Stimulated activated CD4-positive, alpha-beta T cell treated with anti-CD3 and anti-CD28 coated beads, Interleukin-1b, Interleukin-23, amount 100 ng/mL, for 24 hours (primary cell): ENCODE measurements at regions not wholly inside any gene's neighbourhood (a gene's known extent, or its start where the extent isn't known, plus 50 kb on each side); places are given as distances from the start of the nearest gene placed in this dataset.

Source experiments
- DNase-seq, 4 experiments: peaks; one replicate each; pipeline ENCODE4 v3.0.0-alpha.2; 2020; ENCODE audit warnings: low read depth in 4 of 4, low spot score in 1 of 4

DNA sequence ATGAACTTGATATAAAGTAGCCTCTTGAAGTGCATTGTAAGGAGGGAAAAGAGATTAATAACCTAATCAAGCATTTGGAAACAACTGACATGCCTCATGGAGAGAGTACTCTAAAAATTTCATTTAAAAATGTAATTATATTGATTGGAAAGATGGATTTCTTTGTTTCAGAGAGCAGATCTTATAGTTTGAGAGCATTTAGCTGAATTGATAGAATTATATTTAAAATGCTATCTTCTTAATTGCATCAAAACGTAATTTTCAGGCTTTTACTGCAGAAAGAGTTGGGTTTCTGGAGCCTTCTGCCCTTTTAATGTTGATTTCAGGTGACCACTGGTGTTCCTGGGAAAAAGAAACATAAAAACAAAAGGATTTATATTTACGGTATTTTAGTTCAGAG lies 130.6 kb downstream of the EDN3 start:
- no peak for DNase-seq

DNA sequence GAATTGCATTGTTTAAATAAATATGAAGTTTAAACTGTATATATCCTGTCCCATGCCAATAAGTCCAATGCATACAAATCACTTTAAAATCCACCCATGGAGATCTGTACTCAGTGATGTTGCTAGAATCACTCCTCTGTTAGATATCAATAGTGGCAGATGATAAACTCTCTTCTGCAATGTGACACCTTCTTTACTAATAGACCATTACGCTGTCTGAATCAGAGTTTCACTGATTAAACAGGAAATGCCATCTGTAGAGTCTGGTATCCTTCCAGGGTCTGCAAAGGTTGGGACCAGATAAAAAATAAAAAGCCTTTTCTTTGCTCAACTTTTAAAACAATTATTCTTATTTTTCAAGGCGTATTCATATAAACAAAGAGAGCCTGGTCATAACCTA lies 134.5 kb downstream of the EDN3 start:
- DNase-seq: no peak

DNA sequence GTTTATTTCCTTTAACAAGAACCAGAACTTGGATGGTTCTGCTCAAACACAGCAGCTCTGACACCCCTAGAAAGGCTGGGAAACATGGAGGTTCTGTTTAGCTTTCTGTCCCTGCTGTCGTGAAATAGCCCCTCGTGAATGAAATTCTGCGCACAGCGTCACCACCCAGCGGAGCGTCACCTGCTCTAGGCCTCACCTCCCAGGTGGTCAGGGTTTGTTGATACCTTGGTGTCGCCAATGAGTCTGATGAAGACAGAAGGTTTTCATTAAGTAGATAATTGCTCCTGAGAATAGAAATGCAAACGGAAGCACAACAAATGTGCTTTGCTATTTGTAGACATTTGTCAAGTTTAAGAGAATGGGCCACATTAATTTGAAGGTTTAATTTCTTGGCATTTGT lies 135.1 kb downstream of the EDN3 start:
- no peak for DNase-seq

DNA sequence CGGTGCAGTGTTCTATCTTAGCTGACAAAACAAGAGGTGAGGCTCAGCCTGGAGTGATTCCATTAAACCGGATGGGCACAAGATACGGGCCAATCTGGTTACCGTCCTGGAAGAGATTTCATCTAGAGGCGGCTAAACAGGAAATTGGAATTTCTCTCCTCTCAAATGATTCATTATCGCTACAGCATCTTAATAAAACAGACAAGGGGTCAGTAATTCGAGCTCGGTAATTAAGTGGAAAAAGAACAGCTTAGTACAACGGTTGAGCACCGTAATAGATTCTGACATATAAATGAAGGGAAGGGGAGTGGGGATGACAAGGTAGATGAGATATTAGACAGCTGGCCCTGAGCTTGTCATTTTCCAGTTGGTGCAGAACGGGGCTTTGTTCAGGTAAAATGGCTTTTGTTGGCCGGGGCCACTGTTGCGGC lies 137.2 kb downstream of the EDN3 start:
- no peak for DNase-seq

DNA sequence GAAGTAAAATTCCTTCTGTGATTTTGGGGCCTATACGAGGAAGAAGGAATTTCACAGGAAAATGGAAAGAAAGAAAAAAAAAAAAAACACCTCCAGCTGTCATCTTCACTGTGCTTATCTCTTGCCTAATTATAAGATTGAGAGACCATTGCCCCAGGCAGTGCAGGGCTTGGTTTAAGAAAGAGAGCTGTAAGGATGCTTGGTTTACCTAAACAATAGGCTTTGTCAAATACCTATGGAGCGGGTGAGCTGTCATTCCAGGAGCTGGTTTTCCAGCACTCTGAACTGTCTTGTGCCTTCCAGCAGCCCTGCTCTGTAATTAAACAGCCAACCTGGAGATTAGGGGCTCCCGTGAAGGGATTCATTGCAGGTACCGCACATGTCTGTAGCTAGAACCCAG lies 137.8 kb downstream of the EDN3 start:
- DNase-seq: no peak

DNA sequence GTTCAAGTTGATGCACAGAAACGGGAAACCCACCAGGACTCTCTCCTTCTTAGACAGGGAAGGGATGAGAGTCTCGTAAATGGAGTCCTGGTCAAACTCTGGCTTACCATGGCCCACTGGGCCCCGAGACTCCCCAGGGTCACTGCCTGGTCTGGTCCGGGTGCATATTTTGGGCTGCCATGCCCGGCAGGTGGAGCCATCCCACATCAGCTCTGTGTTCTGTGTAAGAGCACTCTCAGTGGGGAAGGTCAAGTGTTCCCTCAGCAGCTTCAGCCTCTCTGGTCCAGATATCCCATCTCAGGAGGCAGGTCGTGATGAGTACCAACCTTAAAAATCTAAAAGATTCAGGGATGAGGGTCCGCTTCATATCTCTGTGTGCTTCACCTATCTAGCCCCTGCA lies 138.8 kb downstream of the EDN3 start:
- no peak for DNase-seq

DNA sequence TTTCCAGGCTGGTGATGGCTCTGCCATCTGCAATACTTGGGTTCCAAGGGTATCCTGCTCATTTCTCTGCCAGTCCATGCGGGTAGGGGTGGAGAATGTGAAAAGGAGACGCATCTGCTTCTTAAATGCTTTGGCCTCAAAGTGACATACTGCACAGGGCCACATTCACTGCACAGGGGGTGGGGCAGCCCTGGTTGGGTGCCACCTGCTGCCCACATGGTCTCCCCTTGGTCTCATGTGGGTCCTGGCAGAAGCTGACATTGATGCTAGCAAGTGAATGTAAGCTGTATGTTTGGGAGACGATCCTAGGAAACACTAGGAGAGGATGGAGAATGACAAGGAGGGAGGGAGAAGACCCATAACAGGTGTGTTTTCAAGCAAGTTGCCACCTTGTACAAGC lies 140.9 kb downstream of the EDN3 start:
- DNase-seq: no peak

DNA sequence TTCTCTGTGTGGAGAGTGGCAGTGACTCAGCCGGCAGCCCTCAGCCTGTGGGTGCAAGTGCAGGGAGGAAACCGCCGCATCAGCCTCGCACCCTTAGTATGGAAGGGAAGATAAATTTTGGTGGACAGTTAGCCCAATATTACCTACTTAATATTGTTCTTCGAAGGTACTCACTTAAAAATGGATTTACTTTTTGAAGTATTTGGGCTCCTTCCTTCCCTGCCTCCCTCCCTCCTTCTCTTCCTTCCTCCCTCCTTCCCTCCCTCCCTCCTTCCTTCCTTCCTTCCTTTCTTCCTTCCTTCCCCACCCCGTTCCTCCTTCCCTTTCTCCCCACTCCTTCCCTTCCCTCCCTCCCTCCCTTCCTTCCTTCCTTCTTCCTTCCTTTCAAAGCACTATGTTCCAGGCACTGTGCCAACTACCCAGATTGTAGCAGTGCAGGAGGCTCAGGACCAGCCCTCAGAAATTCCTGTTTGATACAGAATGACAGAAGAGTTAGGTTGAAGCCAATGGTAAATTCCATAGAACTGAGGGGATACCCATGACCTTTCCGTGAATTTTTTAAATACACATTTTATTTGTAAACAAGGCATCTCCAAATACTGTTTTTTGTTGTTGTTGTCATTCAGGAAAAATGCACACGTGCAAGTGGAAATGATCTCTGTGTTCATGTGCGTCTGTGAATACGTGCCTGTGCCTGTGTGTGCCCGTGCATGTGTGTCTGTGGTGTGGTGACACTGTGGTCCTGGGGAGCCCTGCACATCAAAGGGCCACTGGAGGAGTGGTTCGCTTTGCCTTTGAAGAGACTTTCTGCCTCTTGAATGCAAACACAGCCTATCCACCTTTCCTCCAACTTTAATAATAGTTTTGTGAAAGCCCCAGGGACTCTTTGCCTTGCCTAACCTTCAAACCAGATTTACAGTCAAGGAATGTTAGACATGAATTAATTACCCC lies 141.7 kb downstream of the EDN3 start:
- DNase-seq: no peak

DNA sequence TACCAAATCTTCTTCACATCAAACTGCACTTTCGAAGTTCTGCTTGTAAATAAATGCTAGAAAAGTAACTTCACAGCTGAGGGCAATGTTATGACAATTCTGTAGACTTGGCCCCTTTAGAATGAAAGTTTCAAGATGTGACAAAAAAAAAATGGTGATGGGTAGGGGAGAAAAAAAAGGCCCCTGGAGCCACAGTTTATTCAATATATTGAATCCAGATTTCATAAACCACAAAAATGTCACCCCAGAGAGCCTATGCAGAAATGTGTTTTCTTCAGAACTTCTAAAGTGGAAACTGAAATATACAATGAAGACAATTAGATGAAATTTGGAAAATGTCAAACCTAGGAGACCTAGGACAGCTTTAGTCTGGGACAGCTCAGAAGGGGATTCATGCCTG lies 143.1 kb downstream of the EDN3 start:
- no peak for DNase-seq

DNA sequence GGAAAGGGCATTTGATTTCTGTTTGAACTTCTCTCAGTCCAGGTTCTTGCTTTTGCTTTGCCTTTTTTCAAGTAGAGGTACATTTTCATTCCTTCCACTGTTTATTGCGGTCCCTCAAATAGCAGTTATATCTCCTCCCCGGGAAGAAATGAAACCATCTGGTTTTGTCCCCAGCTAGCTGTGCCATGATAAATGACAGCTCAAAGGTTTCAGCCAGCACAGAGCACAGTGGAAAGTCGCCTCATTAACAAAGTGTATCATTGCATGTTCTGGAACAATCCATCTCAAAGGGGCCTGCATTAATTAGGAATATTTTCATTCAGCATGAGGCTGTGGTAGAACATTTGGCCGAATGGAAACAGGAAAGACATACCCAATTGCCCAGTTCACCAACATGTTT lies 146.0 kb downstream of the EDN3 start:
- DNase-seq: no peak

DNA sequence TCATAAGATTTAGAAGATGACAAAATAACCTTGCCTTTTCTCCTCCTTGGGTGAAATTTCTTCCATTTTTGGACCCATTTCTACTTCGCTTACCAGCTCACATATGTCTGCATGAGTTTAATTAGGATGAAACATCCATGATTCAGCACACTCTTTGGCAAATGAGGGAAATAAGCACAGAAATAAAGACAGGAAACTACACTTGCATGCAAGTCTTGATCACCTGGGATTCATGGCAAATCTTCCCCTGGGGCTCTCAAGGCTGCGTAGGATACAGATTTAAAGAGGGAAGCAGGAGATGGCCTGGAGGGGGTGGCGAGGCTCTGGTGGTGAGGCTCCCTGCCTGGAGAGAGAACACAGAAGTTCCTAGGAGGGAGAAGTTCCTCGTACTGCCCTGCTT lies 147.8 kb downstream of the EDN3 start:
- DNase-seq: no peak

DNA sequence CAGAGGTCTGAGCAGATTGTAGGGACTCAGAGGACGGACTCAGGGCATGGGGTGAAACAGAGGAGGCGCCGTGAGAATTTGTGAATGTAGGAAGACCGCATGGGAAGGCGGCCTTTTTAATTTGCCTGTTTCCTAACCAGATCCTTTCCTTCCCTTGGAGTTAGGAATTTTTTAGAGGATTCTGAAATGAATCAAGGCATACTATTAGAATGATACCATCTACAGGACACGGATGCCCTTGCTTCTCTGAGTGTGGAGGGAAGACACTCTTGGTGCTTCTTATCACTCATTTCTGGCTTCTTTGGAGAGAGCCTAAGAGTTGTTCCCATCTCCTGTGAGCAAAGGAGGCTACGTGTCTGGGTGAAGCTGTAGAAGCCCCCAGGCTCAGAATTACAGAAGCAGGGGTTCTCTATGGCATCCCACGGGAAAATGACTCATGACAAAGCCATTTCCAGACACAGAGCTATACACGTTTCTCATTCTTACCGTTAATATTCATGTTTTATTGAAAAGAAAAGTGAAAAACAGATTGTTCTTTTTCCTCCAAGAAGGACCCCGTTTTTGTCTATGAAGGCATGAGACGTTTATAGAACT lies 148.5 kb downstream of the EDN3 start:
- no peak for DNase-seq

DNA sequence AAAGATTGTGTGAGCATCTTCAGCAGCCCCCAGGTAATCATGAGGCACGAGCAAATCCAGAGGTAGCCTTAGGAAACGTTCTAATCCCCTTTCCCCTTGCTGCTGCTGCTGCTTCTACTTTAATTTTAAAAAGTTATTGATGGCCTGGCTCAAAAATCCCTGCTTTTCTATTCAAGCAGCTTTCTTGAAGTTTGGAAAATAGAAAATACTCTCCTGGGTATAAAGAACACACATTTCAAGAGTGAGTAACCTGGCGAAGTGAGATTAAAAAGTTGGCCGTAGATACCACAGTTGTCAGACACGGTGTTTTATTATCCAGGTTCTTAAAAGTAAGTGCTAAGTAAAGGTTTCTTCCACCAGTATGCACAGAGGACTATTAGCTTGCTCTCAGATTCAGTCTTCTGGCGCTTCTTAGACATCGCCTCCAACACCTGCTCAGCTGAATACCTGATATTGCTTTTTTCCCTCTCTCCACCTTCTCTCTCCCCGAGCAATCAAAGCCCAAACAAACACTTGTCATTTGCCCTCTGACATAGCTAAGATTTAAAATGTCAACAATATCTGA lies 150.7 kb downstream of the EDN3 start:
- no peak for DNase-seq

DNA sequence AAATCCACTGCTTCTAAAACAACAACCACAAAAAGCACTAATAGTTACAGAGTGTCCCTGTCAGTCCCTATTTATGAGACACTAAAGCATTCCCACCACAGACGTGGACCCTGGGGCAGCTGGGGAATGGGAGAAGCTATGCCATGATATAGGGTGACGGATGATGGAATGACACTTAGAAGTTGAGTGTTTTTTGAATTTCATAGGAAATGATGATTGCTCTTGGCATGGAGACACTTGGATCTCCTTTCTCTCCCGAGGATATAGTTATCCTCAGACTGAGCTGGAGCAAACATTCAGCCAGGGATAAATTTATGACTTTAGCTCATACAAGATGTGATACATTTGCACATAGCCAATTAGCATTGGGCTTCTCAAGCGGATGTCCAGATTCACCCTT lies 151.2 kb downstream of the EDN3 start:
- DNase-seq: no peak

DNA sequence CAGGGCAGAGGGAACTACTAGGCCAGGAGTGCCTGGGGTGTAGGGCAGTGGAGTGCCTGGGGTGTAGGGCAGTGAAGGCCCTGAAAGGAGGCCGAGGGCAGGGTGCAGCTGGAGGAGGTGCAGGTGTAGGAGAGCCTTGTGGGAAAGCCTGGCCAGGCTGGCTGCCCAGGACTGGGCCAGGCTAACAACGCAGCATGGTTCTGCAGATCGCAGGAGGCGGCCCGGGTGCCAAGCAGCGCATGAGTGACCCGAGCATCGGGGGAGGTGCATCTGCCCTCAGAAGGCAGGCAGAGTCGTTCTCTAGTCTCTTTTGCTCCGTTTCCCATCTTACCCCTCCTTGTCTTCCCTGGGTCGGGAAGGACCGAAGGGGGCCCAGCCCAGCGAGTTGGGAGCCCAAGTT lies 151.5 kb upstream of the PHACTR3 start:
- DNase-seq: no peak

DNA sequence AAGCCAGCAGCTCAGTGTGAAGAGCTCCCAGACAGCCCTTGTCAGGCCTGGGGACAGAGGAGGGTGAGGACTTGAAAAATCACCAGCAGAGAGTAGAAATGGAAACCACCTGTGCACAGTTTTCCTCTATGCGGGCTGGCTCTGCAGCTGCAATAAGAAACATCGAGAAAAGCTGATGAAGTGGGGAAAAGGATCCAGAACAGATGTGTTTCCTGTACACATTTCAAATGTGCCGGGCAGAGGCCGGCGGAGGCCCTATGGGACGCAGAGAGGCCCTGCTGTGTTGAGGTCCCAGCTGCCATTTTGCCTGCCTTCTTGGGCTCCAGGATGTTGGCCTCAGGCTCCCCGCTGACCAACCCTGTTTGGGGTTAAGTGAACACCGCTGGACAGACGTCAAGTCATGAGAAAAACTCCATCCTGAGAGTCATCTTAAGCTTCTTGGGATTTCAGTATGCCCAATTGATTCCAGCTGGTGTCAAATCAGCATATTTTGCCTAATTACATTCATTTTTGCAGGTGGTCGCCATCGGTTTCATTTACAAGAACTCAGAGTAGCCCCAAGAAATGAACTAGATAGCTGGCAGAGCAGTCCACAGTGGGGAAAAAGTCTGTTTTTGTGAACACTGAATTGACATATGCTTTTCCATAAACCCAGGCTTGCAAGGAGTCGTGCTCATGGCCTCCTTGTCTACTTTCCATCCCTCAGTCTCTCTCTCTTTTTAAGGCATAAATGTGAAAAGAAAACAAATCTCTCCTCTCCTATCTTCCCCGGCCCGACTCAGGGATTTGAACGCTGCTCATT lies 150.4 kb upstream of the PHACTR3 start:
- no peak for DNase-seq

DNA sequence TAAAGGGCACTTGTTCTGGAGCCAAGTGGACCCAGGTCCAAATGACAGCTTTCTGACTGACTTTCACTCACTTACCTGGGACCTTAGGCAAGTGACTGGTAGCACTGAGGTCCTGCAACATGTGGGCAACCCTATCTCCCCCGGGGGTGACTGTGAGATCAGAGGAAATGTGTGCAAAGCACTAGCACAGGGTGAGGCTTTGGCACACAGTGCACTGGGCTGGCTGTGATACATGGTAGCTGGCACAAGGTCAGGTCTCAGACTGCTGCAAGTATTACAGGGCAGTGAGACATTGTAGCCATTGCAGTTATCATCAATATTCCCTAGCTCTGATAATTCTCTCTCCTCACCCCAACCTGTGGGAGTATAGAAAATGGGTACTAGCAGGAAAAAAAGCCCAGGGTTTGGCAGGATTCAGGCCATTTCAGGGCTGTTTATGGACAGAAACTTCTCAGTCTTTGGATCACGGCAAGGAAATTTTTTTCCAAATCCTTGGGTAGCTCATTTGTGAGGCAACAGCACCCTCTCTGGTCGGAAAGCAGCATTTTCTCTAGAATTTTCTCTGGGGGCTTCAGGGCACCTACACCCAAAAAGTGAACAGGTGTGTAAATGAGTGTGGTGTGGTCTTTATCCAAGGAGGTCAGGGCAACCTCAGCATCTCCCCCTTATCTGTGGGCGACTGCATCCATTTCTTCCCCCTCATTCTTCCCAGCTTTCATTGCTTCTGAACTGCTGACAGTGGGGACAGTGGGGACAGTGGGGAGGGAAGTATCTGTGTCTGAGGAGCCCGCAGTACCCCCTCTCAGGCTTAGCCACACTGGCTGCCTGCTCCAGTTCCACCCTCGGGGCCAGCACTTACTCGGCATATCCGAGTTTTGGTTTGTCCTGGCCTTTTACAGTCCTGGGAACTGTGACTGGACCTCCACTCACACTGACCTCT lies 148.7 kb upstream of the PHACTR3 start:
- DNase-seq: no peak

DNA sequence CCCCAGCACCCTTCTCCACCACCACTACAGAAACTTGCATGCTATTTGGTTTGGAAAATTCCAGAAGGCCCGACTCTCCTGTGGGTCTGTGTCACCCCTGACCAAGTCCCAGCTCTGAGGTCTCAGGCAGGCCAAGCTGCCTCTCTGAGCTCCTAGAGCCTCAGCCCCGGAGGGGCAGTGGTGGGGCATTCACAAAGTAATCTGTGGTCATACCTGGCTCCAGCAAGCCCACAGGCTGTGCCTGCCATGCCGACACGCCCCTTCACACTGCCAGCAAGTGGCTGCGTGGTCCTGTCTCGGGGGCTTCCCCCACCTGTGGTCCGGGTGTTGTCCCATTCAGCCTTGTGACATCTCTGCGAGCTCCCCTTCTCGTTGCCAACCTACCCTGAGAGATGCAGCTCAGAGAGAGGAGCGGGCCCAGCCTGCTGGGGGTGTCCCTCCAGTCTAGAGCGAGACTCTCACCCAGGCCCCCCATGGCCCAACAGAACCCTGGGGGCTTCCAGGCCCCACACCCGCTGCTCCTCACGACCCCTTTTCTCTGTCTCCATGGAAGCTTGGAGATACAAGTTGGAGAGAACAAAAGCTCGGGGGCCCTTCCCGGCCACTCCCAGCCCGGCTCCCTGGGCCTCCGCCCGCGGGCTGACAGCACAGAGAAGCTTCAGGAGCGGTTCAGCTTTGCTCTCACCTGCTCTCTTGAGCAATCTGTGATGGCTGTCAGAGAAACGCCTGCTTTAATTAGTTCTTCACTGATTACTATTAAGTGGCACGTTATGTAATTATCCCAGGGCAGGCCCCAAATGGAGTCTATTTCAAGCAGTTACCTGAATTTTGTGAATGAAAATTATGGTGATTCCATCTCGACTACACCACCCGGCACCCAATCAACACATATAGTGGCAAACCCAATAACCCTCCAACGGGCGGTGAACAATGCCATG lies 147.7 kb upstream of the PHACTR3 start:
- DNase-seq: no peak

DNA sequence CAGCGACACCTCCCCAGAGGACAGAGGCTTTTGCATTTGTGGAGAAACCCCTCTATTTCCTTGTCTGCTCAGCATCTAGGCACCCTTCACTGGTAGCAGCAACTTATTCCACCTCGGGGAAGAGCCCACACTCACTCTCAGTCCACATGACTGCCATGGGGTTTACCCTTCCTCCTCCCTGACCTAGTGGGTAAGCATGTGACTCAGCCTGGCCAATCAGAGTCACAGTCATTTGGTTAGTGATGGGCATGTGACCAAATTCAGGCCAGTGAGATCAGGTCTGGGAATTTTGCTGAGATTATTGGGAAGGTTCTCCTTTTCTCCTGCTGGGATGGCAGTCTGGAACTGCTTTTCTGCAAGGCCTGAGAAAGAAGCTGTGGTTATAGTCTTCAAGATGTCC lies 145.7 kb upstream of the PHACTR3 start:
- no peak for DNase-seq
